SK-N-SH treated with all-trans-retinoic acid at 6 μM for 48 hours (cell line): ENCODE measurements at regions not wholly inside any gene's neighbourhood (a gene's known extent, or its start where the extent isn't known, plus 50 kb on each side); places are given as distances from the start of the nearest gene placed in this dataset.

Experiments used
- ARNTL ChIP-seq: fragments of 450-650 bp; formaldehyde crosslinking; IDR thresholded peaks from 2 replicates; pipeline ENCODE4 v1.5.0; 2020; ENCODE audit warnings: low read depth, mild to moderate bottlenecking, moderate library complexity, borderline replicate concordance
- CREB5 ChIP-seq: fragments of 250-450 bp; sonication (Bioruptor Pico); IDR thresholded peaks from 2 replicates; pipeline ENCODE4 v1.5.1; 2020; ENCODE audit warnings: low read depth, mild to moderate bottlenecking, moderate library complexity
- CSDC2 ChIP-seq: fragments of 250-450 bp; sonication (Bioruptor Pico); IDR thresholded peaks from 2 replicates; pipeline ENCODE4 v1.5.0; 2020; ENCODE audit warnings: mild to moderate bottlenecking, moderate library complexity
- GLIS3 ChIP-seq: fragments of 250-450 bp; sonication (Bioruptor Pico); IDR thresholded peaks from 2 replicates; pipeline ENCODE4 v1.5.0; 2020; ENCODE audit warnings: mild to moderate bottlenecking, moderate library complexity
- PPARA ChIP-seq: fragments of 250-450 bp; sonication (Bioruptor Pico); IDR thresholded peaks from 2 replicates; pipeline ENCODE4 v1.5.0; 2020; ENCODE audit warnings: mild to moderate bottlenecking, borderline replicate concordance
- RARB ChIP-seq: fragments of 250-450 bp; sonication (Bioruptor Pico); IDR thresholded peaks from 2 replicates; pipeline ENCODE4 v1.8.0; 2021; ENCODE audit warnings: mild to moderate bottlenecking, moderate library complexity
- TOX ChIP-seq: fragments of 250-450 bp; sonication (Bioruptor Pico); IDR thresholded peaks from 2 replicates; pipeline ENCODE4 v1.8.0; 2021; ENCODE audit warnings: mild to moderate bottlenecking, moderate library complexity, borderline replicate concordance
- TSHZ2 ChIP-seq: fragments of 250-450 bp; sonication (Bioruptor Pico); IDR thresholded peaks from 2 replicates; pipeline ENCODE4 v1.5.0; 2020; ENCODE audit warnings: mild to moderate bottlenecking, moderate library complexity
- ZFP3 ChIP-seq: fragments of 250-450 bp; sonication (Bioruptor Pico); IDR thresholded peaks from 2 replicates; pipeline ENCODE4 v1.5.0; 2020; ENCODE audit warnings: mild to moderate bottlenecking, moderate library complexity
- ZNF8 ChIP-seq: fragments of 450-650 bp; formaldehyde crosslinking; IDR thresholded peaks from 2 replicates; pipeline ENCODE4 v1.5.0; 2020; ENCODE audit warnings: mild to moderate bottlenecking, moderate library complexity
- TF ChIP-seq, protein P1 (sequence below): fragments of 250-450 bp; sonication (Bioruptor Pico); IDR thresholded peaks from 2 replicates; pipeline ENCODE4 v1.8.0; 2020; ENCODE audit warnings: mild to moderate bottlenecking, moderate library complexity, borderline replicate concordance
- TF ChIP-seq, protein P2 (sequence below): fragments of 250-450 bp; sonication (Bioruptor Pico); IDR thresholded peaks from 2 replicates; pipeline ENCODE4 v1.8.0; 2021; ENCODE audit warnings: low read depth, mild to moderate bottlenecking, moderate library complexity, borderline replicate concordance

- no peak for TF ChIP-seq PPARA (CRISPR knock-in tag)
- TF ChIP-seq, protein P1, sequence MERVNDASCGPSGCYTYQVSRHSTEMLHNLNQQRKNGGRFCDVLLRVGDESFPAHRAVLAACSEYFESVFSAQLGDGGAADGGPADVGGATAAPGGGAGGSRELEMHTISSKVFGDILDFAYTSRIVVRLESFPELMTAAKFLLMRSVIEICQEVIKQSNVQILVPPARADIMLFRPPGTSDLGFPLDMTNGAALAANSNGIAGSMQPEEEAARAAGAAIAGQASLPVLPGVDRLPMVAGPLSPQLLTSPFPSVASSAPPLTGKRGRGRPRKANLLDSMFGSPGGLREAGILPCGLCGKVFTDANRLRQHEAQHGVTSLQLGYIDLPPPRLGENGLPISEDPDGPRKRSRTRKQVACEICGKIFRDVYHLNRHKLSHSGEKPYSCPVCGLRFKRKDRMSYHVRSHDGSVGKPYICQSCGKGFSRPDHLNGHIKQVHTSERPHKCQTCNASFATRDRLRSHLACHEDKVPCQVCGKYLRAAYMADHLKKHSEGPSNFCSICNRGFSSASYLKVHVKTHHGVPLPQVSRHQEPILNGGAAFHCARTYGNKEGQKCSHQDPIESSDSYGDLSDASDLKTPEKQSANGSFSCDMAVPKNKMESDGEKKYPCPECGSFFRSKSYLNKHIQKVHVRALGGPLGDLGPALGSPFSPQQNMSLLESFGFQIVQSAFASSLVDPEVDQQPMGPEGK (CRISPR knock-in tag) = no peak
- no peak for TF ChIP-seq ZFP3
- no peak for TF ChIP-seq TOX (CRISPR knock-in tag)
- no peak for TF ChIP-seq CREB5 (CRISPR knock-in tag)
- TF ChIP-seq CSDC2 (CRISPR knock-in tag) = no peak
- no peak for TF ChIP-seq ARNTL (CRISPR knock-in tag)
- TF ChIP-seq ZNF8 (CRISPR knock-in tag) = no peak
- no peak for TF ChIP-seq GLIS3
- TF ChIP-seq, protein P2, sequence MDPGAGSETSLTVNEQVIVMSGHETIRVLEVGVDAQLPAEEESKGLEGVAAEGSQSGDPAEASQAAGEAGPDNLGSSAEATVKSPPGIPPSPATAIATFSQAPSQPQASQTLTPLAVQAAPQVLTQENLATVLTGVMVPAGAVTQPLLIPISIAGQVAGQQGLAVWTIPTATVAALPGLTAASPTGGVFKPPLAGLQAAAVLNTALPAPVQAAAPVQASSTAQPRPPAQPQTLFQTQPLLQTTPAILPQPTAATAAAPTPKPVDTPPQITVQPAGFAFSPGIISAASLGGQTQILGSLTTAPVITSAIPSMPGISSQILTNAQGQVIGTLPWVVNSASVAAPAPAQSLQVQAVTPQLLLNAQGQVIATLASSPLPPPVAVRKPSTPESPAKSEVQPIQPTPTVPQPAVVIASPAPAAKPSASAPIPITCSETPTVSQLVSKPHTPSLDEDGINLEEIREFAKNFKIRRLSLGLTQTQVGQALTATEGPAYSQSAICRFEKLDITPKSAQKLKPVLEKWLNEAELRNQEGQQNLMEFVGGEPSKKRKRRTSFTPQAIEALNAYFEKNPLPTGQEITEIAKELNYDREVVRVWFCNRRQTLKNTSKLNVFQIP (CRISPR knock-in tag) = no peak
- no peak for TF ChIP-seq TSHZ2 (CRISPR knock-in tag)
- no peak for TF ChIP-seq RARB (CRISPR knock-in tag)
Measured at GRCh38 chr15:62798536-62798935, 244.0 kb upstream of the TPM1 start.
